Endothelial cell of umbilical vein (primary cell): ENCODE measurements at regions not wholly inside any gene's neighbourhood (a gene's known extent, or its start where the extent isn't known, plus 50 kb on each side); places are given as distances from the start of the nearest gene placed in this dataset.

ENCODE experiments used
- BruUV-seq: library from RNA; stranded (reverse); fragments of 400-500 nt; replicated peaks from 2 replicates; lab custom pipeline; 2021; lab: Mats Ljungman, UMichigan
- CTCF ChIA-PET: fragments of 300-600, 350-600 bp; sonication (Branson Sonifier 250); formaldehyde crosslinking; loops from one replicate; lab custom pipeline; 2021; ENCODE audit warnings: antibody characterized with exemption, inconsistent platforms; lab: Charles Lee
- POLR2A ChIA-PET: fragments of 300-600, 350-600 bp; sonication (Branson Sonifier 250); formaldehyde crosslinking; loops from one replicate; lab custom pipeline; 2021; ENCODE audit warnings: antibody characterized with exemption, inconsistent platforms; lab: Charles Lee
- DNase-seq: peaks from one replicate; pipeline ENCODE4 v3.0.0-alpha.2; 2011; ENCODE audit warnings: low read depth, low spot score
- FAIRE-seq: peaks from 2 replicates; lab custom pipeline; 2011; peaks lifted over from hg19 to GRCh38; lab: Jason Lieb, UNC
- H2AFZ ChIP-seq: 2 replicates; pipeline ENCODE4 v1.6.0; 2012; ENCODE audit warnings: low read depth, low read length, control low read depth, inconsistent platforms
- H3K27ac ChIP-seq: 2 replicates; pipeline ENCODE4 v1.5.1; 2011; ENCODE audit warnings: low read depth, mild to moderate bottlenecking, control low read depth, low read length, moderate library complexity; ENCODE audit not compliant: insufficient read depth
- H3K27me3 ChIP-seq, 2 experiments: 2 replicates each; pipeline versions ENCODE4 v1.6.0 to v1.6.1; 2011; ENCODE audit warnings: low read length in 2 of 2, mixed read lengths in 1 of 2; ENCODE audit not compliant: control insufficient read depth in 2 of 2, insufficient read depth in 2 of 2
- H3K36me3 ChIP-seq, 2 experiments: 2 replicates in 1 of 2; 3 replicates in 1 of 2; pipeline ENCODE4 v1.5.1; 2011; ENCODE audit warnings: low read length in 2 of 2, mild to moderate bottlenecking in 1 of 2, moderate library complexity in 1 of 2; ENCODE audit not compliant: control insufficient read depth in 2 of 2, insufficient read depth in 2 of 2; ENCODE audit errors: extremely low read depth in 1 of 2
- H3K4me1 ChIP-seq: 3 replicates; pipeline ENCODE4 v1.5.1; 2011; ENCODE audit warnings: mild to moderate bottlenecking, low read length; ENCODE audit not compliant: control insufficient read depth, insufficient read depth; ENCODE audit errors: extremely low read depth
- H3K4me2 ChIP-seq: 2 replicates; pipeline ENCODE4 v1.6.1; 2011; ENCODE audit warnings: low read length, control low read depth, mixed read lengths; ENCODE audit not compliant: insufficient read depth
- H3K4me3 ChIP-seq, 3 experiments: fragments of 200-600 bp in 1 of 3; sonication (generic), shearing (Covaris generic) in 1 of 3; replicated peaks in 1 of 3; 2 replicates each; pipeline ENCODE4 v1.5.1; 2011 to 2016; ENCODE audit warnings: control low read depth in 3 of 3, low read length in 3 of 3, mild to moderate bottlenecking in 2 of 3, inconsistent platforms in 1 of 3, low read depth in 1 of 3, moderate library complexity in 1 of 3; ENCODE audit not compliant: insufficient read depth in 1 of 3
- H3K79me2 ChIP-seq: 2 replicates; pipeline ENCODE4 v1.6.0; 2012; ENCODE audit warnings: low read length, inconsistent platforms; ENCODE audit not compliant: control insufficient read depth, insufficient read depth
- H3K9ac ChIP-seq: replicated peaks from 2 replicates; pipeline ENCODE3; 2011; ENCODE audit warnings: low read length, control low read depth; ENCODE audit not compliant: insufficient read depth; ENCODE audit errors: extremely low read depth
- H3K9me1 ChIP-seq: replicated peaks from 3 replicates; pipeline ENCODE4 v1.6.0; 2011; ENCODE audit warnings: mild to moderate bottlenecking, low read length; ENCODE audit not compliant: control insufficient read depth, insufficient read depth; ENCODE audit errors: extremely low read depth
- H3K9me3 ChIP-seq: replicated peaks from 2 replicates; pipeline ENCODE4 v1.5.1; 2012; ENCODE audit warnings: low read length, inconsistent platforms; ENCODE audit not compliant: control insufficient read depth, insufficient read depth
- H4K20me1 ChIP-seq: replicated peaks from 2 replicates; pipeline ENCODE3; 2011; ENCODE audit warnings: mild to moderate bottlenecking, low read length; ENCODE audit not compliant: control insufficient read depth, insufficient read depth; ENCODE audit errors: extremely low read depth
- CTCF ChIP-seq, 2 donors: IDR thresholded peaks; 1 replicate in 1 of 2; 2 replicates in 1 of 2; pipeline ENCODE4 v1.5.1; 2011; ENCODE audit warnings: low read length in 2 of 2, mild to moderate bottlenecking in 2 of 2, moderate library complexity in 2 of 2, control low read depth in 1 of 2, inconsistent platforms in 1 of 2, low read depth in 1 of 2; ENCODE audit not compliant: insufficient read depth in 1 of 2; ENCODE audit errors: extremely low read depth in 1 of 2
- POLR2A ChIP-seq: IDR thresholded peaks from 2 replicates; pipeline ENCODE4 v1.6.1; 2012; ENCODE audit warnings: low read depth, mild to moderate bottlenecking, control low read depth, low read length
- POLR2AphosphoS5 ChIP-seq: IDR thresholded peaks from 2 replicates; pipeline ENCODE4 v1.6.1; 2012; ENCODE audit warnings: low read depth, mild to moderate bottlenecking, control low read depth, low read length, moderate library complexity; ENCODE audit not compliant: insufficient read depth
- dilution Hi-C: fragments of 300-500 bp; cut with MboI; formaldehyde crosslinking; loops from one replicate; pipeline ENCODE4 v1.15.0; 2019; ENCODE audit warnings: low sequenced_read_pairs; ENCODE audit not compliant: extremely low pct_ligation_motif_present
- intact Hi-C: fragments of 100-400 bp; cut with micrococcal nuclease; formaldehyde crosslinking; loops from one replicate; pipeline ENCODE4 v1.10.0; 2022

- BruUV-seq: no TSS peak
- no peak for FAIRE-seq
- dilution Hi-C loops: no loop called here
These were observed 294.6 kb downstream of the TRIML1 start for GRCh38 chr4:188433741-188434315.

GRCh38 chr4:188434643-188435042 is 295.4 kb downstream of the TRIML1 start:
- dilution Hi-C loops: no loop called here
- ChIA-PET CTCF (interaction anchor here (0.9 kb wide), 1 partner anchor 11 kb away, joined by 3 read pairs; no protein-coding TSS in a partner anchor), POLR2A (no interaction called here)
- Histone ChIP-seq H3K27ac (no peak overlapping the region), H3K27me3 (no peaks in the 10 kb centered on the region), H3K36me3 (no peaks in the 10 kb centered on the region), H3K4me2 (no peak overlapping the region), H2AFZ (no peak overlapping the region), H3K4me1 (no peaks in the 10 kb centered on the region), H3K9me3 (peaks cover 4% of the 10 kb centered on the region), H3K9ac (no peak overlapping the region), H3K79me2 (no peaks in the 10 kb centered on the region), H4K20me1 (no peaks in the 10 kb centered on the region), H3K9me1 (no peaks in the 10 kb centered on the region), H3K4me3 (no peak overlapping the region)
- DNase-seq: no peak
- no TSS peak for BruUV-seq
- FAIRE-seq: no peak
- TF ChIP-seq POLR2AphosphoS5 (no peak), CTCF (IDR thresholded peaks at IDR 0.05; ENCODE audit: extremely low read depth in 1 of 2, insufficient read depth in 1 of 2, low read depth in 1 of 2, low read length in 2 of 2) (no peak)
- intact Hi-C loops: no loop called here

More at GRCh38 chr4:188433741-188434315, 294.6 kb downstream of the TRIML1 start:
- Histone ChIP-seq H3K27ac (no peak overlapping the region), H3K4me2 (no peak overlapping the region), H3K9ac (no peak overlapping the region), H3K79me2 (no peaks in the 10 kb centered on the region), H3K36me3 (no peaks in the 10 kb centered on the region), H3K4me1 (no peaks in the 10 kb centered on the region), H4K20me1 (no peaks in the 10 kb centered on the region), H3K4me3 (no peak overlapping the region), H3K27me3 (no peaks in the 10 kb centered on the region), H2AFZ (no peak overlapping the region), H3K9me1 (no peaks in the 10 kb centered on the region), H3K9me3 (peaks cover 4% of the 10 kb centered on the region)
- intact Hi-C loops: no loop called here
- ChIA-PET POLR2A (no interaction called here), CTCF (no interaction called here)
- TF ChIP-seq POLR2A: no peak
- DNase-seq: no peak
